Pons (tissue), 1 donor: ENCODE measurements at regions not wholly inside any gene's neighbourhood (a gene's known extent, or its start where the extent isn't known, plus 50 kb on each side); places are given as distances from the start of the nearest gene placed in this dataset.

Source experiments
- DNase-seq: peaks from one replicate; pipeline ENCODE4 v3.0.0-alpha.2; 2016; ENCODE audit warnings: low spot score

DNA sequence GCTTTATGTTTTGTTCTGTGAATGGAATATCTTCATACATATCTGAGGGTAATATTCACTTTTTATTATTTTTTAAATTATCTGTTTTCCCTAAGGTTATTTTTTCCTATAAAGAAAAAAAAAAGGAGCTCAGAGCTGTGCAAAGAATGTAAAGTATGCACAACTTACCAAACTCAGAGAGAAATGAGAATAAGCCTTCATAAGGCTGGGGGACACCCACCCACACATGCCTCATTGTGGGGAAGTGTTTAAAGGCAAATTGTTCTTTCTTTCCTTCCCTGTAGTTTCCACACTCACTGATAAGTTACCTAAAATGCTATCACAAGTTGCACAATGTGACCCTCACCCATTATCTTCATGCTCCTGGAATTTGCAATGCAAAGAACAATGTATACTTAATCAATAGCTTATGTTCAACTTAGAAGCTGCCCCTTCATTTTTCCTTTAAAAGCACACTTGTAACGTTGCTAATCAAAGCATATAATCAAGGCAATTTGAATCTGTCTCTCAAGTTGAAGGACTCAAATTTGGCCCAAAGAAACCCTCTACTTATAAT is 108.1 kb downstream of the GNAT3 start:
- DNase-seq: no peak

GRCh38 chr7:80401708-80402107 is 110.2 kb downstream of the GNAT3 start:
- no peak for DNase-seq

GRCh38 chr7:80393786-80394185 is 118.1 kb downstream of the GNAT3 start:
- no peak for DNase-seq

DNA sequence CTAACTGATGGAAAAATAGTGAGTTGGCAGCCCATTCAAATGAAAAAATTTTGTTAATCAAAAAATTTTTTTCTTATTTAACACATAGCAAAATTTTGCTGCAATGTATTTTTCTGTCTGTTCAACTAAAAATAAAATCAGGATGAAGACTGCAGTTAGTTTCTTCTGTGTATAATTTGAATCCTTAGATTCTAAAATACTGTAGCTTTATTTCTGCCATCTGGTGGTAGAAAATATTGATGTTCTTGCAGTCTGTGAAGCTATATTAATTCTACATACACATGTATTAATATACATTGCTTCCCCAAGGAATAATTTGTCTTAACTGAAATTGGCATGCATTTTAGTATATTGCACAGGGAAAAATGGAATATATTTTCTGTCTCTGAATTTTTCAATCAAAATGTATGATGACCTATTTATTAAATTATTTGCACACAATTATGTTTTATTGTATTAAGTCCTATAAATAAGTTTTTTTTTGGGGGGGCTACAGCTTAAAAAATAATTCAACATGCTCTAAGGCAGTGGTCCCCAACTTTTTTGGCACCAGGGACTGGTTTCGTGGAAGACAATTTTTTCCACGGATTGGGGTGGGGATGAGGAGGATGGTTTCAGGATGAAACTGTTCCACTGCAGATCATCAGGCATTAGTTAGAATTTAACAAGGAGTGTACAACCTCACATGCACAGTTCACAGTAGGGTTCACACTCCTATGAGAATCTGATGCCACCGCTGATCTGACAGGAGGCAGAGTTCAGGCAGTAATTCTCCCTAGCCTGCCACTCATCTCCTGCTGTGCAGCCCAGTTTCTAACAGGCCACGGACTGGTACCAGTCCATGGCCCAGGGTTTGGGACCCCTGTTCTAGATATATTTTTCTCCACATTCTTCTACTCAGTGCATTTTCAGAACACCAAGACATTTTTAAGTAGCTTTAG is 119.4 kb downstream of the GNAT3 start:
- peak; percentile 75 for DNase-seq

- DNase-seq: no peak
Observed at GRCh38 chr7:80387634-80388193, 124.2 kb downstream of the GNAT3 start.

- DNase-seq: no peak
Observed at GRCh38 chr7:80386686-80387085, 125.2 kb downstream of the GNAT3 start.

DNA sequence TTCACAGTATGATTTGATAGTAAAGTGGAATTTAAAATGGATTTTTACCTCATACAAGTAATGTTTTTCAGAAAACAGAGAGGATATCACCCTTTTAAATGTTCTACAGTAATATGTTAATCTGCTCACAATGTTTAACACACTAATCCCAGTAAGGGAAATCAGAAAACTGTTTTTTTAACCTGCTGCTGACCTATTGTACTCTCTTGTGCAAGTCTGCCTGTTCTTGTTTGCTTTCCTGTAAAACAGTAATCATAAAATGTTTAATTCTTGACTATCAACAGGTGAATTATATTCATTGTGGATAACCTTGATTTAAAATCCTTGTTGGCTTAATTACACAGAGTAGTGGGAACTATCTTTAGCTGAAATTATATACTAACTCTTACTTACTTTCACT is 126.4 kb downstream of the GNAT3 start:
- DNase-seq: no peak

DNA sequence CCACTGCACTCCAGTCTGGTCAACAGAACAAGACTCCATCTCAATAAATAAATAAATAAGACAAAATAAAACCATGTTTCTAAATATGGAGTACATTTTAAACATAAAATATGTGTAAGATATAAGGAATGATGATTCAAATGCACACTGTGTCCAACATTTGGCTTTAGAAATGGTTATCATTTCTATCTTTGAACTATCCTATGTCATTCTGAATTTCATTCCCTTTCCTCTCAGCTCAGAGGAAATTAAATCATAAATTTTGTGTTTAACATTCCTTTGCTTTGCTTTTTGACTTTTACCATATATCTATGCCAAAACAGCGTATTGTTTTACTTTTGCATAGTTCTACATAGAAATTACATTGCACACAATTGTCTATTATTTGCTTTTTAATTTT is 130.9 kb downstream of the GNAT3 start:
- DNase-seq: no peak

GRCh38 chr7:80379034-80379982 is 132.6 kb downstream of the GNAT3 start:
- DNase-seq: no peak

DNA sequence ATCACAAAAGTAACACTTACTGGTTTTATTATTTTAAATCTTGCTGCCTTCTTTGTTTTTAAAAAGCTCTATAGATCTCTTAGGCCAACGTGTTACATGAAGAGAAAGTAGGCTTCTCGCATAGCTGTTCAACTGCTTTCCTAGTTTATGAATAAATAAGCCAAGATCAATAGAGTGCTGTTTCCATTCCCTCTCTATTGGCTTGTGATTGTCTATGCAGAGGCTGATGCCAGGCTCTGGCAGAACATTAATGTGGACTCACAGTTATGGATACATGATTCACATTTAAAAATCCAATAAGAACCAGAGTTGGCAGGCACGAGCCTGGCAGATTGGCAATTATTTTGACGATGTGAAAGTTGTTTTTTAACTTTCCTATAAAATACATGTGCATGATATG is 137.5 kb downstream of the GNAT3 start:
- DNase-seq: no peak

- DNase-seq: no peak
Observed at GRCh38 chr7:80373429-80374032, 138.3 kb downstream of the GNAT3 start.

DNA sequence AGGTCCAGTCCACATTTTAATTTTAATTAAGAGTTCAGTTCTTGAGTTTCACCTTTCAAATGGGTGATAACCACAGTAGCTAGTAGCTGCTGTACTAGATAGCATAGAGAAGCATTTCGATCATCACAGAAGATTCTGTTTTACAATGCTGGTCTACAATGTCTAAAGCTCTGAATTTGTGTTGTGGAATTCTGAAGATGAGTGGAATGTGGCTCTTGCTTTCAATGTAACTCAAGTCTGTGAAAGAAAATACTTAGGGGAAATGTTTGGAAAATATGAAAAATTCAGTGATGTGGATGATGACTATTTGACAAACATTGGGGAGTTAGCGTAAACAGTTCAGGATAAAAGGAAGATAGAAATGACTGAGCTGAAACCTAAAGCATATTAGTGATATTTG is 139.4 kb downstream of the GNAT3 start:
- DNase-seq: no peak

- DNase-seq: no peak
Observed at GRCh38 chr7:80370587-80370986, 141.3 kb downstream of the GNAT3 start.

GRCh38 chr7:80369321-80369720 is 142.5 kb downstream of the GNAT3 start:
- DNase-seq: no peak

- DNase-seq: no peak
Observed at GRCh38 chr7:80362677-80363076, 149.2 kb downstream of the GNAT3 start.

DNA sequence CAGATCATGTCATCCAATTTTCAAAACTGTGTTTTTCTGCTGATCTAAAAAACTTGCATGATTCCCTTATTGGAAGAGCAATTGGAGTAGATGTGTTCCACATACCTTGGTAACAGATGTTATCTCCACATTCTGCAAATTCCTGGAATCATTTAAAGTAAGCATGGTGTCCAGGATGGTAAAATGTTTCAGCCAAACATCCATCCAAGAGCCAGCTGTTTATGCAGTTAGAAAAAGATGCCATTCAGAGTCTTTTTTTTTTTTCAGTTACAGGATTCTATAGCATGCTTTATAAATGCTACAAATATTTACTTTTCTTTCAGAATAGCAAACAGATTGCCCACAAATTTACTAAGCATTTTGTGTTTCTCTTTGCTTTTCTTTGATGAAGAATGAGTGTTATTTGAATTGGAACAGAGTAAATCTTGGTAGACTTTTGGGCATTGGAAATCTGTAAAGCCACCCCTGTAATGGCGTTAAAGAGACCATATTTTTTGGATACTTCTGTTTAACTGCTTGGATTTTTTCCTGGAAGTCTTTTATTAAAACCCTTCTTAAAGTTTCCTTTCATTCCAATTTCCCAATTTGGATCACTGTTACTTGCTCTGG is 149.8 kb downstream of the GNAT3 start:
- DNase-seq: peak; percentile 5

- DNase-seq: no peak
Observed at GRCh38 chr7:80359476-80359875, 152.4 kb downstream of the GNAT3 start.

GRCh38 chr7:80359029-80359428 is 152.8 kb downstream of the GNAT3 start:
- no peak for DNase-seq

GRCh38 chr7:80357530-80357929 is 154.3 kb downstream of the GNAT3 start:
- DNase-seq: no peak

GRCh38 chr7:80350430-80350829 is 161.4 kb downstream of the GNAT3 start:
- no peak for DNase-seq

DNA sequence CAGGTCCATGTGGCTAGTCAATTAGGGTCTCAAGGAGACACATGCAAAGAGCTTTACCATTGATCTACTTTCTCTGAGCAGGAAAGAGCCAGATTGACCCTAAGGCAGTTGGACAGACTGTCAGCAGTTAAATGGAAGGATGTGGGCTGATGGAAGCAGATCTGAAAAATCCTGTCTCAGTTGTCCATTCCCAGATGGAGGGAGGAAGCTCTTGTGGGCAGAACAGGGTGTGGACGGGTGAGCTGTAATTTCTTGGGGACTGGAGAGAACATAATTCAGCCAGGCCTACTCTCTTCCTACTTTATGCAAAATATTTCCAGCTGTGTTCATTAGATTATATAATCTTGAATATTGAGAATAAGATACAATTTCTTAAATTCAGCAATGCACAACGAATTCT is 163.6 kb downstream of the GNAT3 start:
- no peak for DNase-seq
